ENCODE measurements at regions not wholly inside any gene's neighbourhood (a gene's known extent, or its start where the extent isn't known, plus 50 kb on each side); places are given as distances from the start of the nearest gene placed in this dataset.

GRCh38 chr2:10235099-10235908 lies 67.4 kb upstream of the HPCAL1 start:
- Histone ChIP-seq H3K4me2 (ENCODE audit: insufficient read depth, low read length) (no peak overlapping the region), H2AFZ (ENCODE audit: low read depth, low read length) (no peak overlapping the region)
- POLR2A ChIA-PET, result no interaction called here

More at GRCh38 chr2:10235099-10235908, 67.4 kb upstream of the HPCAL1 start:
- Histone ChIP-seq H3K4me1 (ENCODE audit: control insufficient read depth, extremely low read depth, insufficient read depth, low read length) (peaks cover 2% of the 10 kb centered on the region), H3K9me3 (replicated peaks; ENCODE audit: control insufficient read depth, insufficient read depth, low read length) (no peaks in the 10 kb centered on the region), H3K9ac (replicated peaks; ENCODE audit: extremely low read depth, insufficient read depth, low read length) (no peak overlapping the region), H3K79me2 (ENCODE audit: control insufficient read depth, insufficient read depth, low read length) (no peaks in the 10 kb centered on the region), H4K20me1 (replicated peaks; ENCODE audit: control insufficient read depth, extremely low read depth, insufficient read depth, low read length) (no peaks in the 10 kb centered on the region), H3K36me3 (ENCODE audit: control insufficient read depth in 2 of 2, extremely low read depth in 1 of 2, insufficient read depth in 2 of 2, low read length in 2 of 2) (no peaks in the 10 kb centered on the region), H3K9me1 (replicated peaks; ENCODE audit: control insufficient read depth, extremely low read depth, insufficient read depth, low read length) (no peaks in the 10 kb centered on the region), H3K4me3 (replicated peaks in 1 of 3; ENCODE audit: insufficient read depth in 1 of 3, low read depth in 1 of 3, low read length in 3 of 3) (no peak overlapping the region), H3K27ac (ENCODE audit: insufficient read depth, low read depth, low read length) (no peak overlapping the region), H3K27me3 (ENCODE audit: control insufficient read depth in 2 of 2, insufficient read depth in 2 of 2, low read length in 2 of 2) (no peaks in the 10 kb centered on the region)
- CTCF ChIA-PET, result interaction anchor here (0.9 to 1.7 kb wide), 2 partner anchors 72 to 163 kb away, joined by 3 to 4 read pairs; no protein-coding TSS in a partner anchor
- intact Hi-C loops (cut with micrococcal nuclease) (no loop called here), dilution Hi-C loops (cut with MboI; ENCODE audit: extremely low pct_ligation_motif_present, low sequenced_read_pairs) (no loop called here)
- FAIRE-seq (no peak), DNase-seq (ENCODE audit: low read depth, low spot score) (no peak)
- BruUV-seq (replicated peaks), result no TSS peak
- TF ChIP-seq POLR2AphosphoS5 (IDR thresholded peaks at IDR 0.05; ENCODE audit: insufficient read depth, low read depth, low read length) (no peak), EZH2 (IDR thresholded peaks at IDR 0.05; ENCODE audit: borderline replicate concordance, low read depth, low read length, severe bottlenecking) (no peak), FOS (IDR thresholded peaks at IDR 0.05; ENCODE audit: borderline replicate concordance, insufficient read depth, low read length) (no peak), POLR2A (IDR thresholded peaks at IDR 0.05; ENCODE audit: low read depth, low read length) (no peak), CTCF (IDR thresholded peaks at IDR 0.05; ENCODE audit: extremely low read depth in 1 of 2, insufficient read depth in 1 of 2, low read depth in 1 of 2, low read length in 2 of 2) (no peak), JUN (IDR thresholded peaks at IDR 0.05; ENCODE audit: borderline replicate concordance, insufficient read depth, insufficient read length, low read depth) (no peak), GATA2 (IDR thresholded peaks at IDR 0.05; ENCODE audit: insufficient read depth, insufficient read length, low read depth, low read length) (no peak)

All from endothelial cell of umbilical vein (primary cell).